Loucy (cell line): ENCODE measurements at regions not wholly inside any gene's neighbourhood (a gene's known extent, or its start where the extent isn't known, plus 50 kb on each side); places are given as distances from the start of the nearest gene placed in this dataset.

ENCODE experiments used
- H2AFZ ChIP-seq: fragments of 200-600 bp; sonication (generic); 2 replicates; pipeline ENCODE4 v1.6.0; 2016; ENCODE audit warnings: antibody characterized with exemption, mild to moderate bottlenecking, low read length, moderate library complexity
- H3F3A ChIP-seq: fragments of 200-600 bp; 2 replicates; pipeline ENCODE4 v1.6.0; 2016; ENCODE audit warnings: antibody characterized with exemption, low read depth, mild to moderate bottlenecking
- H3K27me3 ChIP-seq: fragments of 200-600 bp; sonication (generic); 2 replicates; pipeline ENCODE4 v1.6.1; 2014; ENCODE audit warnings: low read length, mild to moderate bottlenecking; ENCODE audit not compliant: insufficient read depth, poor library complexity, severe bottlenecking
- H3K36me3 ChIP-seq: fragments of 200-600 bp; sonication (generic); 2 replicates; pipeline ENCODE4 v1.6.1; 2016; ENCODE audit warnings: low read length; ENCODE audit not compliant: insufficient read depth
- H3K4me1 ChIP-seq: fragments of 200-600 bp; sonication (generic); 2 replicates; pipeline ENCODE4 v1.5.1; 2014; ENCODE audit warnings: low read length, mild to moderate bottlenecking; ENCODE audit not compliant: insufficient read depth, poor library complexity, severe bottlenecking
- H3K4me2 ChIP-seq: fragments of 200-600 bp; sonication (generic); 2 replicates; pipeline ENCODE4 v1.6.0; 2014; ENCODE audit warnings: antibody characterized with exemption, low read length, low read depth, mild to moderate bottlenecking; ENCODE audit not compliant: poor library complexity, severe bottlenecking
- H3K4me3 ChIP-seq: fragments of 200-600 bp; sonication (generic); 2 replicates; pipeline ENCODE4 v1.5.1; 2014; ENCODE audit warnings: low read length, mild to moderate bottlenecking, mixed read lengths; ENCODE audit not compliant: poor library complexity, severe bottlenecking
- H3K79me2 ChIP-seq: fragments of 200-600 bp; sonication (generic); 2 replicates; pipeline ENCODE4 v1.6.1; 2014; ENCODE audit warnings: low read length; ENCODE audit not compliant: insufficient read depth
- H3K9ac ChIP-seq: fragments of 200-600 bp; sonication (generic); 2 replicates; pipeline ENCODE4 v1.6.0; 2014; ENCODE audit warnings: mild to moderate bottlenecking, low read depth, low read length, moderate library complexity; ENCODE audit not compliant: poor library complexity, severe bottlenecking
- H3K9me2 ChIP-seq: fragments of 200-600 bp; sonication (generic); replicated peaks from 2 replicates; pipeline ENCODE4 v1.6.1; 2016; ENCODE audit warnings: low read depth, low read length, mixed read lengths
- H3K9me3 ChIP-seq: fragments of 200-600 bp; sonication (generic); 2 replicates; pipeline ENCODE4 v1.6.1; 2014; ENCODE audit warnings: mild to moderate bottlenecking, antibody characterized with exemption, low read length, low read depth; ENCODE audit not compliant: insufficient read depth
- H4K20me1 ChIP-seq: fragments of 200-600 bp; sonication (generic); 2 replicates; pipeline ENCODE4 v1.6.0; 2014; ENCODE audit warnings: antibody characterized with exemption, low read length, mild to moderate bottlenecking; ENCODE audit not compliant: insufficient read depth, poor library complexity, severe bottlenecking
- CTCF ChIP-seq: fragments of 200-600 bp; sonication (generic); conservative IDR thresholded peaks from 2 replicates; pipeline ENCODE4 v1.5.1; 2014; ENCODE audit warnings: mild to moderate bottlenecking, antibody characterized with exemption, low read length
- EZH2phosphoT487 ChIP-seq: fragments of 200-600 bp; IDR thresholded peaks from 2 replicates; pipeline ENCODE4 v1.6.1; 2018; ENCODE audit warnings: antibody characterized with exemption, mild to moderate bottlenecking, moderate library complexity, borderline replicate concordance

DNA sequence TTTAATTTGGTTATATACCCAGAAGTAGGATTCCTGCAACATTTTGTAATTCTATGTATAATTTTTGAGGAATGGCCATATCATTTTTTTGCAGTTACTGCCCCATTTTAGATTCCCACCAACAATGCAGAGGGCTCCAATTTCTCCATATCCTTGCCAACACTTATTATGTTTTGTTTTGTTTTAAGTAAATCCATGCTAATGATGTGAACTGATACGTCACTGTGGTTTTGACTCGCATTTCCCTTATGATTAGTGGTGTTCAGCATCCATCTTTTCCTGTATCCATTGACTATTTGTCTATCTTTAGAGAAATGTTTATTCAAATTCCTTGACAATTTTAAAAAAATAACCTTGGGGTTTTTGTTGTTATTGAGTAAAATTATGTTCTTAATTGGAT is 826.4 kb downstream of the CDH11 start:
- no peaks in the 10 kb centered on the region for H3K79me2 ChIP-seq
- H3K27me3 ChIP-seq, result no peaks in the 10 kb centered on the region
- TF ChIP-seq EZH2phosphoT487 (no peak), CTCF (no peak)
- H3K9me3 ChIP-seq, result no peaks in the 10 kb centered on the region; the same call in 1 of the 2 replicates
- H3K36me3 ChIP-seq, result no peaks in the 10 kb centered on the region
- H3K4me3 ChIP-seq, result no peak overlapping the region
- H4K20me1 ChIP-seq, result no peaks in the 10 kb centered on the region
- H3K4me2 ChIP-seq, result no peak overlapping the region
- H2AFZ ChIP-seq, result no peak overlapping the region
- H3K9ac ChIP-seq, result no peak overlapping the region
- no peaks in the 10 kb centered on the region for H3K4me1 ChIP-seq
- no peaks in the 10 kb centered on the region for H3F3A ChIP-seq
- no peaks in the 10 kb centered on the region for H3K9me2 ChIP-seq

DNA sequence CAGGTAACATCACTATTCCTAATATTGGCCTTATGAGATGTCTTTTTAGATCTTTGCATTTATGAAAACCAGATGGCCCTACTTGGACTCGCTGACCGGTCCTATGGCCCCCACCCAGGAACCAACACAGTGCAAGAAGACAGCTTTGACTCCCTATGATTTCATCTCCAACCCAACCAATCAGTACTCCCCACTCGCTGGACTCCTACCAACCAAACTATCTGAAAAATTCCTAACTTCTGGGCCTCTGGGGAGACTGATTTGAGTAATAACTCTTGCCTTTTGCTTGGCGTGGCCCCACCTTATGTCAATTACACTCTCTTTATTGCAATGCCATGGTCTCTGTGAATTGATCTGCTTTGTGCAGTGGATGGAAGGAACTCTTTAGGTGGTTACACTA is 828.9 kb downstream of the CDH11 start:
- no peaks in the 10 kb centered on the region for H3K36me3 ChIP-seq
- no peaks in the 10 kb centered on the region for H4K20me1 ChIP-seq
- no peak overlapping the region for H3K9ac ChIP-seq
- no peaks in the 10 kb centered on the region for H3K4me1 ChIP-seq
- H3K79me2 ChIP-seq, result no peaks in the 10 kb centered on the region
- H2AFZ ChIP-seq, result no peak overlapping the region
- H3K4me3 ChIP-seq, result no peak overlapping the region
- no peaks in the 10 kb centered on the region for H3K27me3 ChIP-seq
- H3K9me2 ChIP-seq, result no peaks in the 10 kb centered on the region
- no peak overlapping the region for H3K4me2 ChIP-seq
- H3F3A ChIP-seq, result no peaks in the 10 kb centered on the region
- no peaks in the 10 kb centered on the region; the same call in 1 of the 2 replicates for H3K9me3 ChIP-seq
- TF ChIP-seq EZH2phosphoT487 (no peak), CTCF (no peak)

GRCh38 chr16:64292161-64292560 is 829.7 kb downstream of the CDH11 start:
- Histone ChIP-seq H3K4me3 (no peak overlapping the region), H4K20me1 (no peaks in the 10 kb centered on the region), H3K4me1 (no peaks in the 10 kb centered on the region)

More at GRCh38 chr16:64292161-64292560, 829.7 kb downstream of the CDH11 start:
- H2AFZ ChIP-seq, result no peak overlapping the region
- no peak overlapping the region for H3K9ac ChIP-seq
- no peaks in the 10 kb centered on the region for H3F3A ChIP-seq
- TF ChIP-seq CTCF (no peak), EZH2phosphoT487 (no peak)
- no peak overlapping the region for H3K4me2 ChIP-seq
- H3K36me3 ChIP-seq, result no peaks in the 10 kb centered on the region
- no peaks in the 10 kb centered on the region for H3K9me3 ChIP-seq
- H3K79me2 ChIP-seq, result no peaks in the 10 kb centered on the region
- H3K27me3 ChIP-seq, result no peaks in the 10 kb centered on the region
- H3K9me2 ChIP-seq, result no peaks in the 10 kb centered on the region
